ENCODE measurements at regions not wholly inside any gene's neighbourhood (a gene's known extent, or its start where the extent isn't known, plus 50 kb on each side); places are given as distances from the start of the nearest gene placed in this dataset.

DNA sequence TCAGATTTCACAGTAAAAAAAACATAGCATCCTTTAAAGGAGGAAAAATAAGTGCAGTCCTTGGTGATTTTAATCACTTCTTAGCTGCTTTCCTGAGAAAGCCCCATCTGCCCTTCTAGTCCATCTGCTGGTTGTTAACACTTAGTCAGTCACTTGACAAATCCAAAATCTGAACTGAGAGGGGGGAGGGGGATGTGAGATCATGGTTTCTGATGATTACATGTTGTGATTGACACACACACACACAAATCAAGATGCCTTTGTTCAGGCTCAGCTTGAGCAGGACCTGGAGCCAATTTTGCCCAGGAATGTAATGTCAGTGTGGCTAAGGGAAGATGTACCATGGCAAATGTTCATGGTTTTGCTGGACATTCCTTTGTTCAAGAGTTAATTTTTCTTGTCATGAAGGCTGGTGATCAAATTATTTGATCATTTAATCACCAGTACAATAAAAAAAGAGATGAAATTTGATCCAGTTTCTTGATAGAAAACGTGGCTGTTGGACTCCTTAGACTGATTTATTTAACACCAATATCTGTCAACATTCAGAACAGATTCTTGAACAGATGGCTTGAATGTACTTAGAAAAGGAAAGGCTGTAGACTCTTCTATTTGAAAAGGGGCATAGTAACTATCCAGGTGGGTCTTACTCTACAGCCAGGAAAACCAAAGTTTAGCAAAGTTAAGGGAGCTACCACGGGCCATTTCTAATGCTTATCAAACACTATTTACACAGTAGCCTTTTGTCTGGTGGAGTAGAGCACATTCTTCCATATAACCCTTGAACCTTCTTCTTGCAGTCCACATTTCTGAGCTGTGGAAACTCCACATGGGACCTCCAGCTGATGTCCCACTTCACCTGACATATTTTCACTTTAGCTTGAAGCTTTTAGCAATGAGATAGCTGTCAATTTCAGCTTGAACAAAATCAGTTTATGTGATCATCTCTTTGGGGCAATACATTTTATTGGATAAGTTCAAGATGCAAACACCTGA lies 408.7 kb downstream of the PIK3C3 start:
- TF ChIP-seq EZH2 (IDR thresholded peaks at IDR 0.05; ENCODE audit: insufficient read depth, poor library complexity, severe bottlenecking): no peak
- TF ChIP-seq EZH2phosphoT487 (IDR thresholded peaks at IDR 0.05; ENCODE audit: insufficient read depth, low read depth): no peak
- H3K4me1 ChIP-seq (ENCODE audit: insufficient read depth): no peaks in the 10 kb centered on the region
- no peaks in the 10 kb centered on the region for H3F3A ChIP-seq (ENCODE audit: insufficient read depth)
- H3K4me2 ChIP-seq (ENCODE audit: unreplicated experiment): no peak overlapping the region
- no peak overlapping the region for H3K4me3 ChIP-seq
- no peaks in the 10 kb centered on the region for H3K36me3 ChIP-seq (ENCODE audit: low read depth)
- DNase-seq: no peak
- H3K79me2 ChIP-seq (ENCODE audit: insufficient read depth): no peaks in the 10 kb centered on the region
- no peaks in the 10 kb centered on the region for H4K20me1 ChIP-seq (ENCODE audit: insufficient read depth)
- H3K9me3 ChIP-seq (ENCODE audit: low read depth): no peaks in the 10 kb centered on the region
- H3K9ac ChIP-seq: no peak overlapping the region
- H3K27me3 ChIP-seq (replicated peaks; ENCODE audit: insufficient read depth): no peaks in the 10 kb centered on the region
- in situ Hi-C loops (cut with MboI): no loop called here
- H3K27ac ChIP-seq: no peak overlapping the region
- 1 to 3% methylated on average over 2 of the region's 2 CpGs for WGBS, 2 experiments (ENCODE audit: low coverage in 1 of 2, low lambda C conversion rate in 2 of 2, missing lambda C conversion rate in 2 of 2)
- no peak overlapping the region for H2AFZ ChIP-seq
- H3K9me2 ChIP-seq (ENCODE audit: insufficient read depth): no peaks in the 10 kb centered on the region

DNA sequence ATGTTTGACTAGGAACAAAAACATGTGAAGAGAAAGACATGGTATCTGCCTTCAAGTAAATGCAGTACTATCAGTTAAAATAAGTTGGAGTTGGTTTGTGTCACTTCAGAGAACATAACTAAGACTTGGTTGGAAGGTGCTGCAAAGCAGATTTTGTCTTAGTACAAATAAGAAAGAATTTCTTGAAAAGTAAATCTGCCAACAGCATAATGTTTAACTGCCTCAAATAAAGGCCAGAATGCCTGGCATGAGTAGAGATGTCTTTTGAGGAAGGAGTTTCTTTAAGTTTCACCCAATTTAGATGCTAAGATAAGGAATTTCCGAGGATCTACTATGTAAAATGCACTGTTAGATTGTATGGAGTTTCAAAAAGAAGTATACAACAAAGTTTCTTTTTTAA lies 409.7 kb downstream of the PIK3C3 start:
- Histone ChIP-seq H3K4me1 (ENCODE audit: insufficient read depth) (no peaks in the 10 kb centered on the region), H3K9me2 (ENCODE audit: insufficient read depth) (no peaks in the 10 kb centered on the region), H3K27me3 (replicated peaks; ENCODE audit: insufficient read depth) (no peaks in the 10 kb centered on the region), H3K79me2 (ENCODE audit: insufficient read depth) (no peaks in the 10 kb centered on the region), H3K4me3 (no peak overlapping the region), H3K27ac (no peak overlapping the region), H3K9ac (no peak overlapping the region), H3K9me3 (ENCODE audit: low read depth) (no peaks in the 10 kb centered on the region), H3F3A (ENCODE audit: insufficient read depth) (no peaks in the 10 kb centered on the region), H3K36me3 (ENCODE audit: low read depth) (no peaks in the 10 kb centered on the region), H3K4me2 (ENCODE audit: unreplicated experiment) (no peak overlapping the region), H2AFZ (no peak overlapping the region), H4K20me1 (ENCODE audit: insufficient read depth) (no peaks in the 10 kb centered on the region)
- TF ChIP-seq EZH2 (IDR thresholded peaks at IDR 0.05; ENCODE audit: insufficient read depth, poor library complexity, severe bottlenecking) (no peak), EZH2phosphoT487 (IDR thresholded peaks at IDR 0.05; ENCODE audit: insufficient read depth, low read depth) (no peak)
- DNase-seq: no peak
- WGBS, 2 experiments (ENCODE audit: low coverage in 1 of 2, low lambda C conversion rate in 2 of 2, missing lambda C conversion rate in 2 of 2): 0% methylated on average over 1 of the region's 1 CpG
- in situ Hi-C loops (cut with MboI): no loop called here

DNA sequence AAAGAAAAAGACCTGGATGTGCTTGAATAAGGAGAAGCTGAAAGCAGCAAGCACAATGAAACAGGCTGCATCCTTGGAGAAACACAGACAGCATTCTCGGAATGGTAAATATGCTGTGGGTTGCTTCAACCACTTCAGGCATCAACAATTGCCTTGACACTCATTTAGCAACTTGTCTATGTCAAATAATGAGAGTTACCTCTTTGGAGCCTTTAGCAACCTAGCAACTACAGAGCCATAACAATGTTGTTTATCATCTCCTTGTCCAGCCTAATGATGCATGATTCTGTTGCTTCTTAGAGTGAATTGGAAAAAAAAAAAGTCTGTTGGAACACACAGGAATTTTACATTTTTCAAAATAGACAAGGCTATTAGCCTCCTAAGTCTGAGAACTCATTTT lies 410.6 kb downstream of the PIK3C3 start:
- Histone ChIP-seq H3F3A (ENCODE audit: insufficient read depth) (no peaks in the 10 kb centered on the region), H3K4me1 (ENCODE audit: insufficient read depth) (no peaks in the 10 kb centered on the region), H3K27me3 (replicated peaks; ENCODE audit: insufficient read depth) (no peaks in the 10 kb centered on the region), H3K9me3 (ENCODE audit: low read depth) (no peaks in the 10 kb centered on the region), H2AFZ (no peak overlapping the region), H3K36me3 (ENCODE audit: low read depth) (no peaks in the 10 kb centered on the region), H3K9ac (no peak overlapping the region), H3K9me2 (ENCODE audit: insufficient read depth) (no peaks in the 10 kb centered on the region), H3K4me3 (no peak overlapping the region), H3K79me2 (ENCODE audit: insufficient read depth) (no peaks in the 10 kb centered on the region), H3K27ac (no peak overlapping the region), H3K4me2 (ENCODE audit: unreplicated experiment) (no peak overlapping the region), H4K20me1 (ENCODE audit: insufficient read depth) (no peaks in the 10 kb centered on the region)
- WGBS, 2 experiments (ENCODE audit: low coverage in 1 of 2, low lambda C conversion rate in 2 of 2, missing lambda C conversion rate in 2 of 2): 0 to 4% methylated on average over 1 of the region's 1 CpG
- in situ Hi-C loops (cut with MboI): no loop called here
- no peak for DNase-seq
- TF ChIP-seq EZH2phosphoT487 (IDR thresholded peaks at IDR 0.05; ENCODE audit: insufficient read depth, low read depth): no peak
- no peak for TF ChIP-seq EZH2 (IDR thresholded peaks at IDR 0.05; ENCODE audit: insufficient read depth, poor library complexity, severe bottlenecking)

DNA sequence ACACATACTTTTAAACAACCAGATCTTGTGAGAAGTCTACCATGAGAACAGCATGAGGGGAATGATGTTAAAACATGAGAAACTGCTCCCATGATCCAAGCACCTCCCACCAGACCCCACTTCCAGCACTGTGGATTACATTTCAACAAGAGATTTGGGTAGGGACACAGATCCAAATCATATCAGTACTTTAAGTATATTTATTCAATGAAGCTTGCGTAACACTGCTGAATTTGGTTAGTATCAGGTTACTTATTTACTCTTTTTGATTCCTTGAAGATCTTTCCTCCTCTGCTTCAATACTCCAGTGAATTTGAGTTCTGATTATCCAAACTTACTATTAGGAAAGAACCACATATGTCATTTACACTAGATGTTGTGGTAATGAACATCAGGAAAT lies 418.6 kb downstream of the PIK3C3 start:
- H2AFZ ChIP-seq: no peak overlapping the region
- H3K4me1 ChIP-seq (ENCODE audit: insufficient read depth): no peaks in the 10 kb centered on the region
- no peak overlapping the region for H3K4me2 ChIP-seq (ENCODE audit: unreplicated experiment)
- no peak for TF ChIP-seq EZH2phosphoT487 (IDR thresholded peaks at IDR 0.05; ENCODE audit: insufficient read depth, low read depth)
- TF ChIP-seq EZH2 (IDR thresholded peaks at IDR 0.05; ENCODE audit: insufficient read depth, poor library complexity, severe bottlenecking): no peak
- in situ Hi-C loops (cut with MboI): no loop called here
- H3K36me3 ChIP-seq (ENCODE audit: low read depth): no peaks in the 10 kb centered on the region
- H4K20me1 ChIP-seq (ENCODE audit: insufficient read depth): no peaks in the 10 kb centered on the region
- H3K4me3 ChIP-seq: no peak overlapping the region
- no peak for DNase-seq
- H3K27ac ChIP-seq: no peak overlapping the region
- no peaks in the 10 kb centered on the region for H3F3A ChIP-seq (ENCODE audit: insufficient read depth)
- WGBS, 2 experiments (ENCODE audit: low coverage in 1 of 2, low lambda C conversion rate in 2 of 2, missing lambda C conversion rate in 2 of 2): 74 to 83% methylated on average over 1 of the region's 1 CpG
- H3K79me2 ChIP-seq (ENCODE audit: insufficient read depth): no peaks in the 10 kb centered on the region
- H3K9ac ChIP-seq: no peak overlapping the region
- no peaks in the 10 kb centered on the region for H3K27me3 ChIP-seq (replicated peaks; ENCODE audit: insufficient read depth)
- no peaks in the 10 kb centered on the region for H3K9me2 ChIP-seq (ENCODE audit: insufficient read depth)
- no peaks in the 10 kb centered on the region for H3K9me3 ChIP-seq (ENCODE audit: low read depth)
